A673 (cell line): ENCODE measurements at regions not wholly inside any gene's neighbourhood (a gene's known extent, or its start where the extent isn't known, plus 50 kb on each side); places are given as distances from the start of the nearest gene placed in this dataset.

Experiments
- BruUV-seq: library from RNA; stranded (reverse); fragments of 400-500 nt; replicated peaks from 2 replicates; lab custom pipeline; 2021; lab: Mats Ljungman, UMichigan
- CTCF ChIA-PET: fragments of 300-600 bp; sonication (Branson Sonifier 250); formaldehyde crosslinking; loops from one replicate; lab custom pipeline; 2022; ENCODE audit warnings: antibody characterized with exemption; lab: Charles Lee
- POLR2A ChIA-PET: fragments of 300-600 bp; sonication (Branson Sonifier 250); formaldehyde crosslinking; loops from one replicate; lab custom pipeline; 2022; ENCODE audit warnings: antibody characterized with exemption; ENCODE audit not compliant: low non-redundant PET; lab: Charles Lee
- DNase-seq: peaks from one replicate; pipeline ENCODE4 v3.0.0-alpha.2; 2015; ENCODE audit warnings: low spot score
- H3K27ac ChIP-seq: fragments of 200-600 bp; sonication (generic); 2 replicates; pipeline ENCODE4 v1.5.1; 2016; ENCODE audit warnings: mixed run types, low read depth, mild to moderate bottlenecking, mixed read lengths, antibody characterized with exemption, low read length; ENCODE audit not compliant: poor library complexity, severe bottlenecking
- H3K27me3 ChIP-seq: fragments of 200-600 bp; sonication (generic); replicated peaks from 2 replicates; pipeline ENCODE4 v1.6.1; 2017; ENCODE audit warnings: mixed run types, low read depth, mild to moderate bottlenecking, mixed read lengths, antibody characterized with exemption, low read length; ENCODE audit not compliant: insufficient read depth, poor library complexity
- H3K36me3 ChIP-seq: fragments of 200-600 bp; sonication (generic); 2 replicates; pipeline ENCODE4 v1.6.1; 2016; ENCODE audit warnings: mixed run types, mild to moderate bottlenecking, mixed read lengths, antibody characterized with exemption, low read length; ENCODE audit not compliant: insufficient read depth, poor library complexity, severe bottlenecking
- H3K4me1 ChIP-seq: fragments of 200-600 bp; sonication (generic); 2 replicates; pipeline ENCODE4 v1.6.1; 2017; ENCODE audit warnings: mixed run types, mild to moderate bottlenecking, mixed read lengths, antibody characterized with exemption, low read length; ENCODE audit not compliant: insufficient read depth, poor library complexity, severe bottlenecking
- H3K4me3 ChIP-seq: fragments of 200-600 bp; sonication (generic); 2 replicates; pipeline ENCODE4 v1.5.1; 2016; ENCODE audit warnings: low read depth, mixed run types, mild to moderate bottlenecking, mixed read lengths, low read length; ENCODE audit not compliant: poor library complexity, severe bottlenecking
- H3K9me3 ChIP-seq: fragments of 200-600 bp; sonication (generic); 2 replicates; pipeline ENCODE4 v1.6.1; 2016; ENCODE audit warnings: mixed run types, low read depth, mild to moderate bottlenecking, mixed read lengths, antibody characterized with exemption, low read length; ENCODE audit not compliant: poor library complexity, severe bottlenecking
- EZH2 ChIP-seq: fragments of 200-600 bp; sonication (generic); IDR thresholded peaks from 2 replicates; pipeline ENCODE4 v1.6.1; 2017; ENCODE audit warnings: borderline replicate concordance, low read depth, mild to moderate bottlenecking, mixed read lengths, antibody characterized with exemption, low read length; ENCODE audit not compliant: poor library complexity, severe bottlenecking
- intact Hi-C: fragments of 100-400 bp; cut with micrococcal nuclease; formaldehyde crosslinking; loops from one replicate; pipeline ENCODE4 v1.10.0; 2022; ENCODE audit not compliant: unreplicated experiment
- TF ChIP-seq, protein P1 (sequence below): fragments of 300-800, 200-600 bp; sonication (generic); conservative IDR thresholded peaks from 2 replicates; pipeline ENCODE4 v1.5.1; 2017; ENCODE audit warnings: low read depth, mild to moderate bottlenecking, antibody characterized with exemption, low read length, moderate library complexity, mixed read lengths

DNA sequence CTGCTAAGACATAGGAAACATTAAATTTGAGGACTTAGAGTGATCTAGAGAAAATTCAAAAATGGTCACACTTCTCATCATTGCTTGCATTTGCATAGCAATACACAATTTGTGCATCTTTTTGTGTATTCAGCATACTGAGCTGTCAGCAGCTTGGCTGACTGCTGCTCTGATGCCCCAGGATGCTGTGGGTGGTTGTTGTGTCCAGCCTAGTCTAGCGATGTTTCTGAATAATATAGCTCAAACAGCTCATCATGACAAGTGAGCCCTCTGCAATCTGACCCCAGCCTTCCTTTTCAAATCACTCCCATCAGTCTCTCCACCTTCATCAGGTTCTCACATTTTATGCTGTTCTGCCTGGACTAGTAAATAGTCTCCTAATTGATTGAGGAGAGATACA is 483.7 kb upstream of the SPHKAP start:
- H3K4me3 ChIP-seq: no peak overlapping the region
- no peaks in the 10 kb centered on the region for H3K9me3 ChIP-seq
- no TSS peak for BruUV-seq
- POLR2A ChIA-PET: no interaction called here
- no peaks in the 10 kb centered on the region for H3K36me3 ChIP-seq
- no peak for DNase-seq
- intact Hi-C loops: no loop called here
- CTCF ChIA-PET: no interaction called here
- H3K27me3 ChIP-seq: no peaks in the 10 kb centered on the region
- no peaks in the 10 kb centered on the region for H3K4me1 ChIP-seq
- no peak for TF ChIP-seq EZH2
- TF ChIP-seq, protein P1, sequence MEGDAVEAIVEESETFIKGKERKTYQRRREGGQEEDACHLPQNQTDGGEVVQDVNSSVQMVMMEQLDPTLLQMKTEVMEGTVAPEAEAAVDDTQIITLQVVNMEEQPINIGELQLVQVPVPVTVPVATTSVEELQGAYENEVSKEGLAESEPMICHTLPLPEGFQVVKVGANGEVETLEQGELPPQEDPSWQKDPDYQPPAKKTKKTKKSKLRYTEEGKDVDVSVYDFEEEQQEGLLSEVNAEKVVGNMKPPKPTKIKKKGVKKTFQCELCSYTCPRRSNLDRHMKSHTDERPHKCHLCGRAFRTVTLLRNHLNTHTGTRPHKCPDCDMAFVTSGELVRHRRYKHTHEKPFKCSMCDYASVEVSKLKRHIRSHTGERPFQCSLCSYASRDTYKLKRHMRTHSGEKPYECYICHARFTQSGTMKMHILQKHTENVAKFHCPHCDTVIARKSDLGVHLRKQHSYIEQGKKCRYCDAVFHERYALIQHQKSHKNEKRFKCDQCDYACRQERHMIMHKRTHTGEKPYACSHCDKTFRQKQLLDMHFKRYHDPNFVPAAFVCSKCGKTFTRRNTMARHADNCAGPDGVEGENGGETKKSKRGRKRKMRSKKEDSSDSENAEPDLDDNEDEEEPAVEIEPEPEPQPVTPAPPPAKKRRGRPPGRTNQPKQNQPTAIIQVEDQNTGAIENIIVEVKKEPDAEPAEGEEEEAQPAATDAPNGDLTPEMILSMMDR: no peak
- no peak overlapping the region for H3K27ac ChIP-seq

DNA sequence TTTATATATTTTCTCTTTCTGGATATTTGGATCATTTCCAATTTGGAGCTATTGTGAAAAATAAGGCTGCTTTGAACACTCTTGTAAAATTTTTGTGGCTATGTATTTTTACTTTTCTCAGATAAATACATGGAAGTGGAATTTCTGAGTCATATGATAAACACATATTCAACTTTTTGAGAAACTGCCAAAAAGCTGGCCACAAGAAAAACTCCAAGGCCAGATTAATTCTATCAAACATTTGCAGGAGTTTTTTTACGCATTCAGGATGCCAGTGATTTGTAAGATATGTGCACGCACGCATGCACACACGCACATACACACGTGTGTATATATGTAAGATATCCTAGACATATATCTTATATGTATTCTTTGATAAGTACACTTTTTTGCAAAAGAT is 477.5 kb upstream of the SPHKAP start:
- intact Hi-C loops: loop anchor here (1.0 to 2.0 kb wide), 2 partner anchors 340 to 769 kb away; no protein-coding TSS in a partner anchor
- H3K27ac ChIP-seq: no peak overlapping the region
- CTCF ChIA-PET: no interaction called here
- no TSS peak for BruUV-seq
- peaks cover 19% of the 10 kb centered on the region for H3K4me1 ChIP-seq
- POLR2A ChIA-PET: no interaction called here
- no peak for TF ChIP-seq EZH2
- TF ChIP-seq, protein P1: no peak
- no peak for DNase-seq
- no peak overlapping the region for H3K4me3 ChIP-seq
- no peaks in the 10 kb centered on the region for H3K27me3 ChIP-seq
- no peaks in the 10 kb centered on the region for H3K36me3 ChIP-seq
- H3K9me3 ChIP-seq: no peaks in the 10 kb centered on the region

DNA sequence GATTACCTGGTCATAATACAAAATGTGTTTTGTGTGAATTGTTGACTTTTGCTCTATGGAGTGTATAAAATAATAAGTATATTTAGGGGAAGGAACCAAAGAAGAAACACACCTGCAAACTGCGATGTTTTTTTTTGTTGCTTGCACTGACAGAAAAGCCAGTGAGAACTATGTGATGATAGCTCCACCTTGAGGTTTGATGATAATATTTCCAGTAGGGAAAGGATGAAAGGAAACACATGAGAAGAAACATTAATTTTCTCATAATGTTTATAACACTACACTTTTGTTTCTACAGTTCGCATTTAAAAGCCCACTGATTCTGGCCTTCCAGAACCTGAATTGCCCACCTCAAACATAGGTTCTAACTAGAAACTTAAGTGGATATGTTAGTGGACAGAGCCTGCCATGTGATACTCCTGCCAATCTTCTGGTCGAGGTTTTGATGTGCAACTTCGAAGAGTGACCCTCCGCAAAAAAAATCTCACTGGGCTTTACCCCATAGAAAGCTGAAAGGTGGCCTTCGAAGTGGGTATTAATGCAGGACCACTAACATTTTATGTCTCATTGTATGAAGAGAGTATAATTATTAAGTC is 476.4 kb upstream of the SPHKAP start:
- Histone ChIP-seq H3K4me1 (peaks cover 19% of the 10 kb centered on the region), H3K9me3 (no peaks in the 10 kb centered on the region), H3K36me3 (no peaks in the 10 kb centered on the region), H3K4me3 (no peak overlapping the region), H3K27me3 (no peaks in the 10 kb centered on the region), H3K27ac (no peak overlapping the region)
- POLR2A ChIA-PET: no interaction called here
- no TSS peak for BruUV-seq
- peak; percentile 75 for DNase-seq
- intact Hi-C loops: loop anchor here (1.0 to 2.0 kb wide), 5 partner anchors 339 to 768 kb away; no protein-coding TSS in a partner anchor
- CTCF ChIA-PET: interaction anchor here (0.6 to 2.3 kb wide), 5 partner anchors 339 to 767 kb away, joined by 3 to 8 read pairs (median 4); no protein-coding TSS in a partner anchor
- no peak for TF ChIP-seq EZH2
- TF ChIP-seq, protein P1: peak; percentile 69
